Common myeloid progenitor, CD34-positive (primary cell): ENCODE measurements at regions not wholly inside any gene's neighbourhood (a gene's known extent, or its start where the extent isn't known, plus 50 kb on each side); places are given as distances from the start of the nearest gene placed in this dataset.
"Not testable (repeated sequence)": the region's sequence is repeated elsewhere in the genome, so short reads cannot be mapped to it uniquely, and the experiment has no call there.

ENCODE experiments used
- CTCF ChIA-PET: fragments of 350-600 bp; sonication (Branson Sonifier 250); formaldehyde crosslinking; loops from one replicate; lab custom pipeline; 2021; ENCODE audit warnings: antibody characterized with exemption; lab: Charles Lee
- POLR2A ChIA-PET: fragments of 350-600 bp; sonication (Branson Sonifier 250); formaldehyde crosslinking; loops from one replicate; lab custom pipeline; 2021; ENCODE audit warnings: antibody characterized with exemption; lab: Charles Lee
- DNase-seq, 3 donors: peaks; one replicate each; pipeline versions ENCODE4 v3.0.0 to v3.0.0-alpha.2; 2013
- H3K27ac ChIP-seq, 2 experiments: 1 replicate in 1 of 2; 2 replicates in 1 of 2; pipeline ENCODE4 v1.7.0; 2013; ENCODE audit warnings: inconsistent platforms in 2 of 2, low read length in 2 of 2, mild to moderate bottlenecking in 2 of 2, low read depth in 1 of 2, moderate library complexity in 1 of 2; ENCODE audit not compliant: severe bottlenecking in 2 of 2, insufficient read depth in 1 of 2, poor library complexity in 1 of 2
- H3K27me3 ChIP-seq, 5 experiments: replicated peaks in 2 of 5; 1 replicate in 3 of 5; 2 replicates in 2 of 5; pipeline versions ENCODE4 v1.6.1 to v1.7.0; 2013; ENCODE audit warnings: low read length in 4 of 5, mild to moderate bottlenecking in 2 of 5, moderate library complexity in 2 of 5, inconsistent platforms in 1 of 5; ENCODE audit not compliant: insufficient read depth in 5 of 5, control insufficient read depth in 4 of 5
- H3K36me3 ChIP-seq, 4 experiments: 1 replicate in 2 of 4; 2 replicates in 2 of 4; pipeline versions ENCODE4 v1.6.1 to v1.7.0; 2013; ENCODE audit warnings: low read length in 3 of 4, control low read depth in 1 of 4, mild to moderate bottlenecking in 1 of 4; ENCODE audit not compliant: control insufficient read depth in 4 of 4, insufficient read depth in 4 of 4
- H3K4me1 ChIP-seq, 4 experiments: 1 replicate in 3 of 4; 2 replicates in 1 of 4; pipeline versions ENCODE4 v1.6.1 to v1.7.1; 2013; ENCODE audit warnings: low read length in 3 of 4, mild to moderate bottlenecking in 3 of 4, control low read depth in 1 of 4, inconsistent platforms in 1 of 4, moderate library complexity in 1 of 4; ENCODE audit not compliant: control insufficient read depth in 4 of 4, insufficient read depth in 4 of 4; ENCODE audit errors: control extremely low read depth in 1 of 4
- H3K4me3 ChIP-seq, 7 experiments: 1 replicate in 4 of 7; 2 replicates in 3 of 7; pipeline versions ENCODE4 v1.5.1 to v1.7.0; 2013; ENCODE audit warnings: mild to moderate bottlenecking in 7 of 7, low read length in 6 of 7, moderate library complexity in 6 of 7, inconsistent platforms in 2 of 7, low read depth in 2 of 7, control low read depth in 1 of 7; ENCODE audit not compliant: insufficient read depth in 4 of 7, control insufficient read depth in 1 of 7; ENCODE audit errors: extremely low read depth in 1 of 7
- H3K9me3 ChIP-seq, 5 experiments: 1 replicate in 4 of 5; 2 replicates in 1 of 5; pipeline versions ENCODE4 v1.6.1 to v1.7.1; 2013; ENCODE audit warnings: low read length in 4 of 5, mild to moderate bottlenecking in 2 of 5, inconsistent platforms in 1 of 5, low read depth in 1 of 5, moderate library complexity in 1 of 5; ENCODE audit not compliant: control insufficient read depth in 4 of 5, insufficient read depth in 2 of 5; ENCODE audit errors: control extremely low read depth in 1 of 5
- WGBS: methylation state at CpG from one replicate; pipeline ENCODE4 v1.1.5; 2013; ENCODE audit not compliant: insufficient coverage; 5-methylcytosine and 5-hydroxymethylcytosine counted together

DNA sequence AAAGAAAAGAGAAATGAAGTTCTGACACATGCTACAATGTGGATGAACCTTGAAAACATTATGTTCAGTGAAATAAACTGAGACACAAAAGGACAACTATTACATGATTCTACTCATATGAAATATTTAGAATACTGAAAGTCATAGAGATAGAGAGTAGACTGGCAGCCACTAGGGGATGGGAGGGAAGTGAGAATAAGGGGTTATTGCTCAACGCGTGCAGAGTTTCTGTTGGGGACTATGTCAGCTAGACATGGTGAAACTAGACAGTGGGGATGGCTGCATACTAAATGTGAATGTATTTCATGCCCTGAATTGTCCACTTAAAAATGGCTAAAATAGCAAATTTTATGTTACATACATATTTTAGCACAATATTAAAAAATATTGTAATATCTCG, 108.7 kb upstream of the ATL2 start:
- H3K27ac ChIP-seq, result no peak overlapping the region
- no peak overlapping the region for H3K4me3 ChIP-seq
- no peaks in the 10 kb centered on the region for H3K4me1 ChIP-seq
- DNase-seq, result no peak
- CTCF ChIA-PET, result no interaction called here
- H3K27me3 ChIP-seq, result no peaks in the 10 kb centered on the region
- POLR2A ChIA-PET, result interaction anchor here (0.7 kb wide), 1 partner anchor 360 kb away, joined by 4 read pairs; no protein-coding TSS in a partner anchor
- H3K9me3 ChIP-seq, result peaks cover 0 to 4% (median 3%) of the 10 kb centered on the region in 5 experiments
- no peaks in the 10 kb centered on the region for H3K36me3 ChIP-seq
- 100% methylated on average over 2 of the region's 3 CpGs for WGBS

DNA sequence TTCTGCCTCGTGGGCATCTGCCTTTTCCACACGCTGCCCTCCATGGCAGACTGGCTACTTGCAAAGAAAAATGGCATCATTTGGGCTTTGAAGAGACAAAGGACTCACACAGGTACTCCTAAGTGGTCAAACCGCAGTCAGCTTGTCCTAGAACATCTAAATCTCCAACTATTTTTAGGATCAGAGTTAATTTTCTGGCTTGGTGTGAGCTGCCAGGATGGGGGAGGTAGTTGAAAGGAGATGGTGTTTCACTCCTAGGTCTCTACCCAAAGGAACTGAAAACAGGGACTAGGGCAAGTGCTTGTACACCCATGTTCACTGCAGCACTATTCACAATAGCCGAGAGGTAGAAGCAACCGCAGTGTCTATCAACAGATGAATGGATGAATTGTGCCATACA, 107.9 kb upstream of the ATL2 start:
- 100% methylated on average over 3 of the region's 5 CpGs for WGBS
- Histone ChIP-seq H3K4me3 (no peak overlapping the region), H3K36me3 (no peaks in the 10 kb centered on the region), H3K27ac (no peak overlapping the region), H3K9me3 (peaks cover 0 to 11% (median 11%) of the 10 kb centered on the region in 5 experiments), H3K27me3 (no peaks in the 10 kb centered on the region), H3K4me1 (no peaks in the 10 kb centered on the region)
- POLR2A ChIA-PET, result interaction anchor here (0.6 to 0.7 kb wide), 2 partner anchors 25 to 359 kb away, joined by 3 to 4 read pairs; no protein-coding TSS in a partner anchor
- no peak for DNase-seq
- CTCF ChIA-PET, result no interaction called here

DNA sequence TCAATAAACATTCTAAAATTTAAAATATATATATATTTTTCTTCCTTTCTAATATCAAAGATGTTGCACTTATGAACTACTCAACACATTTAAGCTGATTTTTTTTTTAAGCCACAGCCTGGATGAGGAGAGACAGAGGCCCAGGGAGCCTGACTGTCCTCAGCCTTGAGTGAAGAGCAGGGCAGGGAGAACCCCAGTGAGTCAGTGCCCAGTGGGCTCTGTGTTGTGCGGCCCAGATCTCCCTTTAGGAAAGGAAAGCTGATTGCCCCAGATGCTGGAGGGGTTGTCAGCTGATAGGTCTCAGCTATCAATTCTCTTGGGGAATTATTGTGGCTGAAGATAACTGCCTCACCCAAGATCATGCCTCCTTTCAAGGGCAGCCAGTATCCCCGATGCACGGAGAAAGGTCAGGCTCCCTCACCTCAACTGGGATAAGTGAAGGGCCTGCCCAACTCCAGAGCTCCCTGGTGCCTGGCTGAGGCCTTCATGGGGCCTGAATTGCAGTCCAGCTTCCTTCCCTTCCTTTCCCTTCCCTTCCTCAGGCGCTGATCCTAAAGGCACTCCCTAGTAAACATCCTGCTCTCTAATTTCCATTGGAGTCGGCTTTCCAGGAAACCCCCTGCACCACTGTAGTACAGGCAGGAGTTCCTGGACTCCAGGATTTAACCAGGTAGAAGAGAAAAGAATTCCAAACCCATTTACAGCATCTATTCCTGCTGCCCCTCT, 106.9 kb upstream of the ATL2 start:
- 98% methylated on average over 4 of the region's 5 CpGs for WGBS
- Histone ChIP-seq H3K27me3 (no peaks in the 10 kb centered on the region), H3K4me1 (no peaks in the 10 kb centered on the region), H3K4me3 (no peak overlapping the region), H3K36me3 (no peaks in the 10 kb centered on the region), H3K9me3 (peaks cover 0 to 13% (median 11%) of the 10 kb centered on the region in 5 experiments), H3K27ac (no peak overlapping the region)
- CTCF ChIA-PET, result no interaction called here
- no peak for DNase-seq
- POLR2A ChIA-PET, result no interaction called here

- CTCF ChIA-PET, H3K4me3 ChIP-seq, H3K36me3 ChIP-seq, H3K4me1 ChIP-seq, POLR2A ChIA-PET, H3K27me3 ChIP-seq, DNase-seq, H3K27ac ChIP-seq: not testable (repeated sequence)
- WGBS, result 93% methylated on average over 3 of the region's 6 CpGs
- peaks cover 0 to 13% (median 11%) of the 10 kb centered on the region in 5 experiments for H3K9me3 ChIP-seq
Observed at GRCh38 chr2:38482710-38483109, 105.6 kb upstream of the ATL2 start.

GRCh38 chr2:38480617-38481016, 103.5 kb upstream of the ATL2 start:
- no peaks in the 10 kb centered on the region for H3K36me3 ChIP-seq
- DNase-seq, result no peak
- peaks cover 0 to 13% (median 11%) of the 10 kb centered on the region in 5 experiments for H3K9me3 ChIP-seq
- H3K4me3 ChIP-seq, result no peak overlapping the region
- H3K4me1 ChIP-seq, result no peaks in the 10 kb centered on the region
- no peaks in the 10 kb centered on the region for H3K27me3 ChIP-seq
- H3K27ac ChIP-seq, result no peak overlapping the region
- POLR2A ChIA-PET, result no interaction called here
- CTCF ChIA-PET, result interaction anchor here (1.0 kb wide), 1 partner anchor 10 kb away, joined by 3 read pairs; no protein-coding TSS in a partner anchor

- WGBS, result 100% methylated on average over 2 of the region's 2 CpGs
- Histone ChIP-seq H3K4me1 (no peaks in the 10 kb centered on the region), H3K4me3 (no peak overlapping the region), H3K27ac (no peak overlapping the region), H3K27me3 (peaks cover 0 to 2% (median 0%) of the 10 kb centered on the region in 5 experiments), H3K9me3 (peaks cover 0 to 13% (median 11%) of the 10 kb centered on the region in 5 experiments), H3K36me3 (no peaks in the 10 kb centered on the region)
- ChIA-PET POLR2A (no interaction called here), CTCF (interaction anchor here (0.9 to 1.8 kb wide), 2 partner anchors 10 to 31 kb away, joined by 3 to 4 read pairs; no protein-coding TSS in a partner anchor)
- no peak for DNase-seq
Observed at GRCh38 chr2:38477006-38477405, 99.9 kb upstream of the ATL2 start.

DNA sequence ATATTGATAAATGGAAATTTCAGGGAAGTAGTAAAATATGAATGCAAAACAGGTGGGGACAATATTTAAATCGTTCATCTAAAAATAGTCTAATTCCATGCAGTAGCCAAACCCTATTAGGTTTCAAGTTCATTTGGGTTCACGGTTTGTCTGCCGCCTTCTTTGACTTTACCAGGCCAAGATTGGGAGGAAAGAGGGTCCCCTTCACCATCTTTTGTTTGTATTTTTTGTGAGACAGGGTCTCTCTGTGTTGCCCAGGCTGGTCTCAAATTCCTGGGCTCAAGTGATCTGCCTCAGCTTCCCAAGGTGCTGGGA, 98.5 kb upstream of the ATL2 start:
- Histone ChIP-seq H3K27ac (no peak overlapping the region), H3K4me1 (no peaks in the 10 kb centered on the region), H3K9me3 (peaks cover 0 to 7% (median 6%) of the 10 kb centered on the region in 5 experiments), H3K27me3 (peaks cover 0 to 3% (median 0%) of the 10 kb centered on the region in 5 experiments), H3K4me3 (no peak overlapping the region), H3K36me3 (no peaks in the 10 kb centered on the region)
- ChIA-PET CTCF (interaction anchor here (1.5 to 3.0 kb wide), 2 partner anchors 10 to 159 kb away, joined by 3 to 15 read pairs; no protein-coding TSS in a partner anchor), POLR2A (no interaction called here)
- DNase-seq, result no peak
- 100% methylated on average over 3 of the region's 3 CpGs for WGBS
